ENCODE measurements at regions not wholly inside any gene's neighbourhood (a gene's known extent, or its start where the extent isn't known, plus 50 kb on each side); places are given as distances from the start of the nearest gene placed in this dataset.

- no peaks in the 10 kb centered on the region for H3K79me2 ChIP-seq (ENCODE audit: control insufficient read depth, insufficient read depth, low read length)
- no peak overlapping the region for H3K9ac ChIP-seq (ENCODE audit: insufficient read depth, low read length)
- no peaks in the 10 kb centered on the region for H3K27me3 ChIP-seq (ENCODE audit: control insufficient read depth, insufficient read depth, low read length)
- no peak for DNase-seq (ENCODE audit: low read depth in 2 of 2)
- TF ChIP-seq CTCF (conservative IDR thresholded peaks at IDR 0.05 in 1 of 2, IDR thresholded peaks at IDR 0.05 in 1 of 2; ENCODE audit: low read depth in 1 of 2, low read length in 2 of 2) (no peak), EZH2 (IDR thresholded peaks at IDR 0.05; ENCODE audit: low read length, missing control alignments) (no peak)
- H2AFZ ChIP-seq (ENCODE audit: low read length), result no peak overlapping the region
- no peaks in the 10 kb centered on the region for H3K9me3 ChIP-seq (ENCODE audit: control insufficient read depth, insufficient read depth, low read depth, low read length)
- H3K4me1 ChIP-seq (ENCODE audit: control insufficient read depth, extremely low read depth, insufficient read depth, low read length), result no peaks in the 10 kb centered on the region
- no peak overlapping the region for H3K4me2 ChIP-seq (ENCODE audit: extremely low read depth, insufficient read depth, low read length)
- no peaks in the 10 kb centered on the region for H4K20me1 ChIP-seq (ENCODE audit: control insufficient read depth, extremely low read depth, insufficient read depth, low read length)
- H3K36me3 ChIP-seq (ENCODE audit: control insufficient read depth, insufficient read depth, low read length), result no peaks in the 10 kb centered on the region
- no peak overlapping the region for H3K4me3 ChIP-seq (replicated peaks in 1 of 4; ENCODE audit: control extremely low read depth in 1 of 4, insufficient read depth in 1 of 4, low read depth in 3 of 4, low read length in 4 of 4)
- H3K27ac ChIP-seq (ENCODE audit: insufficient read depth, low read length), result no peak overlapping the region
Measured at GRCh38 chr12:115233891-115234543, 550.0 kb upstream of the TBX3 start.

- Histone ChIP-seq H3K79me2 (ENCODE audit: control insufficient read depth, insufficient read depth, low read length) (no peaks in the 10 kb centered on the region), H3K9ac (ENCODE audit: insufficient read depth, low read length) (no peak overlapping the region), H3K27ac (ENCODE audit: insufficient read depth, low read length) (no peak overlapping the region), H2AFZ (ENCODE audit: low read length) (no peak overlapping the region), H3K4me3 (replicated peaks in 1 of 4; ENCODE audit: control extremely low read depth in 1 of 4, insufficient read depth in 1 of 4, low read depth in 3 of 4, low read length in 4 of 4) (no peak overlapping the region), H4K20me1 (ENCODE audit: control insufficient read depth, extremely low read depth, insufficient read depth, low read length) (no peaks in the 10 kb centered on the region), H3K4me2 (ENCODE audit: extremely low read depth, insufficient read depth, low read length) (no peak overlapping the region), H3K4me1 (ENCODE audit: control insufficient read depth, extremely low read depth, insufficient read depth, low read length) (no peaks in the 10 kb centered on the region), H3K27me3 (ENCODE audit: control insufficient read depth, insufficient read depth, low read length) (no peaks in the 10 kb centered on the region), H3K36me3 (ENCODE audit: control insufficient read depth, insufficient read depth, low read length) (no peaks in the 10 kb centered on the region), H3K9me3 (ENCODE audit: control insufficient read depth, insufficient read depth, low read depth, low read length) (no peaks in the 10 kb centered on the region)
- TF ChIP-seq EZH2 (IDR thresholded peaks at IDR 0.05; ENCODE audit: low read length, missing control alignments) (no peak), CTCF (conservative IDR thresholded peaks at IDR 0.05 in 1 of 2, IDR thresholded peaks at IDR 0.05 in 1 of 2; ENCODE audit: low read depth in 1 of 2, low read length in 2 of 2) (no peak)
- DNase-seq (ENCODE audit: low read depth in 2 of 2), result peak; percentile 47 to 61
Measured at GRCh38 chr12:115232455-115233156, 548.6 kb upstream of the TBX3 start.

GRCh38 chr12:115230606-115231005, 546.6 kb upstream of the TBX3 start:
- peak in 1 of 2 donors; percentile 7 for DNase-seq (ENCODE audit: low read depth in 2 of 2)
- H3K4me2 ChIP-seq (ENCODE audit: extremely low read depth, insufficient read depth, low read length), result no peak overlapping the region
- H3K27me3 ChIP-seq (ENCODE audit: control insufficient read depth, insufficient read depth, low read length), result no peaks in the 10 kb centered on the region
- H2AFZ ChIP-seq (ENCODE audit: low read length), result no peak overlapping the region
- H3K79me2 ChIP-seq (ENCODE audit: control insufficient read depth, insufficient read depth, low read length), result no peaks in the 10 kb centered on the region
- no peak overlapping the region for H3K27ac ChIP-seq (ENCODE audit: insufficient read depth, low read length)
- H3K4me3 ChIP-seq (replicated peaks in 1 of 4; ENCODE audit: control extremely low read depth in 1 of 4, insufficient read depth in 1 of 4, low read depth in 3 of 4, low read length in 4 of 4), result no peak overlapping the region
- no peak overlapping the region for H3K9ac ChIP-seq (ENCODE audit: insufficient read depth, low read length)
- no peaks in the 10 kb centered on the region for H4K20me1 ChIP-seq (ENCODE audit: control insufficient read depth, extremely low read depth, insufficient read depth, low read length)
- H3K36me3 ChIP-seq (ENCODE audit: control insufficient read depth, insufficient read depth, low read length), result no peaks in the 10 kb centered on the region
- H3K9me3 ChIP-seq (ENCODE audit: control insufficient read depth, insufficient read depth, low read depth, low read length), result no peaks in the 10 kb centered on the region
- no peaks in the 10 kb centered on the region for H3K4me1 ChIP-seq (ENCODE audit: control insufficient read depth, extremely low read depth, insufficient read depth, low read length)
- TF ChIP-seq EZH2 (IDR thresholded peaks at IDR 0.05; ENCODE audit: low read length, missing control alignments), result no peak
- TF ChIP-seq CTCF (conservative IDR thresholded peaks at IDR 0.05 in 1 of 2, IDR thresholded peaks at IDR 0.05 in 1 of 2; ENCODE audit: low read depth in 1 of 2, low read length in 2 of 2), result no peak

All from fibroblast of lung (primary cell).